KMS-11 (cell line): ENCODE measurements at regions not wholly inside any gene's neighbourhood (a gene's known extent, or its start where the extent isn't known, plus 50 kb on each side); places are given as distances from the start of the nearest gene placed in this dataset.

ENCODE experiments used
- H2AFZ ChIP-seq: fragments of 200-600 bp; sonication (generic); 2 replicates; pipeline ENCODE4 v1.6.1; 2016; ENCODE audit warnings: antibody characterized with exemption, mixed run types, low read depth
- H3K27ac ChIP-seq: fragments of 200-600 bp; sonication (generic); 2 replicates; pipeline ENCODE4 v1.6.1; 2016; ENCODE audit warnings: mild to moderate bottlenecking, mixed run types
- H3K27me3 ChIP-seq: fragments of 200-600 bp; sonication (generic); 2 replicates; pipeline ENCODE4 v1.6.1; 2017; ENCODE audit warnings: mild to moderate bottlenecking, low read depth, mixed run types, moderate library complexity; ENCODE audit not compliant: insufficient read depth
- H3K36me3 ChIP-seq: fragments of 200-600 bp; sonication (generic); 2 replicates; pipeline ENCODE4 v1.6.1; 2017; ENCODE audit warnings: mild to moderate bottlenecking, mixed run types; ENCODE audit not compliant: insufficient read depth
- H3K4me1 ChIP-seq: fragments of 200-600 bp; sonication (generic); 2 replicates; pipeline ENCODE4 v1.6.1; 2016; ENCODE audit warnings: mild to moderate bottlenecking, low read depth, mixed run types; ENCODE audit not compliant: poor library complexity, severe bottlenecking
- H3K4me2 ChIP-seq: fragments of 200-600 bp; sonication (generic); 2 replicates; pipeline ENCODE4 v1.7.0; 2016; ENCODE audit warnings: mild to moderate bottlenecking, mixed run types
- H3K4me3 ChIP-seq: fragments of 200-600 bp; sonication (generic); IDR thresholded peaks from 2 replicates; pipeline ENCODE4 v1.6.1; 2017; ENCODE audit warnings: low read depth, low read length, mixed read lengths; ENCODE audit not compliant: insufficient read depth
- H3K79me2 ChIP-seq: fragments of 200-600 bp; sonication (generic); 2 replicates; pipeline ENCODE4 v1.6.1; 2016; ENCODE audit warnings: low read depth, mixed run types; ENCODE audit not compliant: insufficient read depth
- H3K9ac ChIP-seq: fragments of 200-600 bp; sonication (generic); 2 replicates; pipeline ENCODE4 v1.6.1; 2016; ENCODE audit warnings: mild to moderate bottlenecking, mixed run types
- H4K20me1 ChIP-seq: fragments of 200-600 bp; sonication (generic); 2 replicates; pipeline ENCODE4 v1.6.1; 2016; ENCODE audit warnings: mild to moderate bottlenecking, mixed run types; ENCODE audit not compliant: insufficient read depth
- TF ChIP-seq, protein P1 (sequence below): fragments of 200-600 bp; sonication (generic); conservative IDR thresholded peaks from 2 replicates; pipeline ENCODE4 v1.6.1; 2017; ENCODE audit warnings: low read depth, mild to moderate bottlenecking, antibody characterized with exemption, low read length, moderate library complexity, mixed read lengths

DNA sequence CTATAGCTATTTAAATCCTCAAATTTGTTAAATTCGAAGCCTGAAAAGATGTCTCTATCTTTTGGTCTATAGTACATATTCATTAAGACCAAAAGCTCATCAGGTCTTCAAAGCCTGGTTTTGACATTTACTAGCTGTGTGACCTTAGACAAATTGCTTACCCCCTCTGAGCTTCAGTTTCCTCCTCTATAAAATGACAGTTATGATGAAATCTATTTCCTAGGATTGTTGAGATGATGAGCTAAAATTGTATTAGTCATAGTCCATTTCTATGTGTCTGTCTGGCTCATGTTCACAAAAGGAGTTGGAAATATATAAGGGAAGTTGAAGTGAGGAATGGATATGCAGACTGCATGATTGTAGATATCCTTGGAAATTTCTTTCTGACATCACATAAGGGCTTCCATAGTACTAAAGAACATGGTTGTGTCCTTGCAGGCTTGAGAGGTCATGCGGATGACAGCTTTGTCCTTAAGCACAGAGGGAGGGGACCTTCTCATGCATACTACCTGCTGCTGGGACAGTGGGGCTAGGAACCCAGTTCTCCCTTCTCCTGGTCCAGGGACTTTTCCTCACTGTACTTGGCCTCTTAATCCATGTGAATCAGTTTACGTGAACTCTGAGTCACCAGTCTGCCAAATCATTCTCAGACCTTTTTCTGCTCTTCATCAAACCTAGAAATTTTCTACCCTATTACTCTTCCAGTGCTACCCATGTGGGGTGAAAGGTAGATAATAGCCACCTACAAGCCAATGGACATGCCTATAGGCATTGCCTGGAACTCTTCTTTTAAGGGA, 487.5 kb upstream of the SALL1 start:
- no peaks in the 10 kb centered on the region for H3K4me1 ChIP-seq
- no peak overlapping the region for H2AFZ ChIP-seq
- no peak overlapping the region for H3K9ac ChIP-seq
- no peak overlapping the region for H3K4me2 ChIP-seq
- H3K36me3 ChIP-seq: no peaks in the 10 kb centered on the region
- no peak overlapping the region for H3K4me3 ChIP-seq
- no peak overlapping the region for H3K27ac ChIP-seq
- H4K20me1 ChIP-seq: no peaks in the 10 kb centered on the region
- TF ChIP-seq, protein P1, sequence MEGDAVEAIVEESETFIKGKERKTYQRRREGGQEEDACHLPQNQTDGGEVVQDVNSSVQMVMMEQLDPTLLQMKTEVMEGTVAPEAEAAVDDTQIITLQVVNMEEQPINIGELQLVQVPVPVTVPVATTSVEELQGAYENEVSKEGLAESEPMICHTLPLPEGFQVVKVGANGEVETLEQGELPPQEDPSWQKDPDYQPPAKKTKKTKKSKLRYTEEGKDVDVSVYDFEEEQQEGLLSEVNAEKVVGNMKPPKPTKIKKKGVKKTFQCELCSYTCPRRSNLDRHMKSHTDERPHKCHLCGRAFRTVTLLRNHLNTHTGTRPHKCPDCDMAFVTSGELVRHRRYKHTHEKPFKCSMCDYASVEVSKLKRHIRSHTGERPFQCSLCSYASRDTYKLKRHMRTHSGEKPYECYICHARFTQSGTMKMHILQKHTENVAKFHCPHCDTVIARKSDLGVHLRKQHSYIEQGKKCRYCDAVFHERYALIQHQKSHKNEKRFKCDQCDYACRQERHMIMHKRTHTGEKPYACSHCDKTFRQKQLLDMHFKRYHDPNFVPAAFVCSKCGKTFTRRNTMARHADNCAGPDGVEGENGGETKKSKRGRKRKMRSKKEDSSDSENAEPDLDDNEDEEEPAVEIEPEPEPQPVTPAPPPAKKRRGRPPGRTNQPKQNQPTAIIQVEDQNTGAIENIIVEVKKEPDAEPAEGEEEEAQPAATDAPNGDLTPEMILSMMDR: no peak
- H3K27me3 ChIP-seq: no peaks in the 10 kb centered on the region
- no peaks in the 10 kb centered on the region for H3K79me2 ChIP-seq

DNA sequence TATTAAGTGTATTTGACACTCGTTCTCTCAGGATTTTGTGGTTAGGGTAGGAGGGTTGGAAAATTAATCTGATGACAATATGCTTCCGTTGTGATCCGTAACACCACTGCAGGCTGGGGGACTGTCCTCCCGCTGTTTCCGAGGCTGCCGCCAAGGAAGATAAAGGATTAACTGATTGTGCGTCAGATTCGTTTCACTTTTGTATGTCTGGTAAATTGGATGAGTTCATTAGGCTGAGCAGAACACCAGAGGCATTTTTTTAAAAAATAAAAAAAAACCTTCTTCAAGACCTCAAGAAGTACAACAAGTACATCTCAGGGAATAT, 486.7 kb upstream of the SALL1 start:
- TF ChIP-seq, protein P1: no peak
- Histone ChIP-seq H3K9ac (no peak overlapping the region), H3K36me3 (no peaks in the 10 kb centered on the region), H3K27ac (no peak overlapping the region), H3K4me1 (no peaks in the 10 kb centered on the region), H2AFZ (no peak overlapping the region), H3K4me2 (no peak overlapping the region), H3K4me3 (no peak overlapping the region), H3K79me2 (no peaks in the 10 kb centered on the region), H3K27me3 (no peaks in the 10 kb centered on the region), H4K20me1 (no peaks in the 10 kb centered on the region)

DNA sequence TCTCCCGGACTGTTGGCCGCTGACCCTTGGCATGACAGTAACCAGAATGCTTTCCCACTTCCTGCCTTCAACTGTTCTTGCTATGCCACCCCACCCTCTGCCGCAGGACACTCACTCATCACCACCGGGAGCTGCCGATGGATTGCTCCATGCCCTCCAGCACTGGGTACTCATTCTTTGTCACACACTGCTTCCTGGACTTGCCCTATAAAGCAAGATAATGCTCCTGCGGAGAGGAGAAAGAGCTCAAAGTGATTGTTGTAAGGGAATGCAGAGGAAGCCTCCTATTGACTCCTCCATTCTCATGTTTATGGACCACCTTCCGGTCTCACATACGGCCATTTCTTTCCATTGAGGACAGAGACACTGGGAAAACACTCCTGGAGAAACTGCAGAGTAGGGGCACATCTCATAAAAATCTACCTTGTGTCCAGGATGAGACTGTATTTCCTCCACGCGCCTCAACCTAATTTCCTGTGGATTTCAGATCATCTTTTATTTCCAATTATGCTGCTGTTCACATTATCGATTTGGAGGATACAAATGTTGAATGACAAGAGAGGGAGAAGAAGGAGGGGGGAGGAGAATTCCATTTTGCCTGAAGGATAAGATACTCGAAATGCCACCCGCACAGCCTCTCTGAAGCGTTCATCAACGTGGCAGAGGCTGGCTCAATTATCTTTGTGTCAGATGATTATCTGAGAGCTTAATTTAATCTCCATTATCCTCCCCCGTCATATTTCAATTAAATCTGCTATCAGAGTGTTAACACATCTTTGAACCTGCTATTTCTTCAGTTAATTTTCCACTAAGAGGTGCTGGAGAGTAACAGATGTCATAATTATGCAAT, 486.1 kb upstream of the SALL1 start:
- H3K27me3 ChIP-seq: no peaks in the 10 kb centered on the region
- TF ChIP-seq, protein P1: no peak
- no peak overlapping the region for H3K4me3 ChIP-seq
- no peaks in the 10 kb centered on the region for H3K79me2 ChIP-seq
- H3K27ac ChIP-seq: no peak overlapping the region
- no peak overlapping the region for H3K9ac ChIP-seq
- no peaks in the 10 kb centered on the region for H4K20me1 ChIP-seq
- no peak overlapping the region for H3K4me2 ChIP-seq
- no peak overlapping the region for H2AFZ ChIP-seq
- no peaks in the 10 kb centered on the region for H3K36me3 ChIP-seq
- H3K4me1 ChIP-seq: no peaks in the 10 kb centered on the region

DNA sequence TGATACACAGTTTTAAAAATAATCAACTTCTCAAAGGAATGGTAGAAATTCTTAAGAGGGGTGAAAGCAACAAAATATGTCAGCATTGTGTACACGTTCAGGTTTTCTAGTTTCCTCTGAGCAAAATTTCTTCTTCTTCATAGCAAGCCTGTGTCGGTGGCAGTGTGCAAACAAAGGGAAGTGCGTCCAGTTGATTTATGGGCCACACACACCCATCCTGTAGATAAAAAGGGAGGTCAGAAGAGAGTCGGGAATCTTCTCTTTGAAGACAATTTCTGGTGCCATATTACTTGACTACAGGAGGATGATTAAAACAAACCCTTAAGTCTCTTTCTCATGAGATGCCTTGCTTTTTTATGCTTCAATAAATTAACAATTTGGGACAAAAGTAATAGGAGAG, 484.1 kb upstream of the SALL1 start:
- no peaks in the 10 kb centered on the region for H3K4me1 ChIP-seq
- no peak overlapping the region for H3K27ac ChIP-seq
- no peaks in the 10 kb centered on the region for H3K36me3 ChIP-seq
- TF ChIP-seq, protein P1: no peak
- H3K4me2 ChIP-seq: no peak overlapping the region
- no peak overlapping the region for H3K9ac ChIP-seq
- H4K20me1 ChIP-seq: no peaks in the 10 kb centered on the region
- H3K4me3 ChIP-seq: no peak overlapping the region
- H2AFZ ChIP-seq: no peak overlapping the region
- no peaks in the 10 kb centered on the region for H3K27me3 ChIP-seq
- no peaks in the 10 kb centered on the region for H3K79me2 ChIP-seq
